KMS-11 (cell line): ENCODE measurements at regions not wholly inside any gene's neighbourhood (a gene's known extent, or its start where the extent isn't known, plus 50 kb on each side); places are given as distances from the start of the nearest gene placed in this dataset.

Experiments used
- H2AFZ ChIP-seq: fragments of 200-600 bp; sonication (generic); 2 replicates; pipeline ENCODE4 v1.6.1; 2016; ENCODE audit warnings: antibody characterized with exemption, mixed run types, low read depth
- H3K27ac ChIP-seq: fragments of 200-600 bp; sonication (generic); 2 replicates; pipeline ENCODE4 v1.6.1; 2016; ENCODE audit warnings: mild to moderate bottlenecking, mixed run types
- H3K27me3 ChIP-seq: fragments of 200-600 bp; sonication (generic); 2 replicates; pipeline ENCODE4 v1.6.1; 2017; ENCODE audit warnings: mild to moderate bottlenecking, low read depth, mixed run types, moderate library complexity; ENCODE audit not compliant: insufficient read depth
- H3K36me3 ChIP-seq: fragments of 200-600 bp; sonication (generic); 2 replicates; pipeline ENCODE4 v1.6.1; 2017; ENCODE audit warnings: mild to moderate bottlenecking, mixed run types; ENCODE audit not compliant: insufficient read depth
- H3K4me1 ChIP-seq: fragments of 200-600 bp; sonication (generic); 2 replicates; pipeline ENCODE4 v1.6.1; 2016; ENCODE audit warnings: mild to moderate bottlenecking, low read depth, mixed run types; ENCODE audit not compliant: poor library complexity, severe bottlenecking
- H3K4me2 ChIP-seq: fragments of 200-600 bp; sonication (generic); 2 replicates; pipeline ENCODE4 v1.7.0; 2016; ENCODE audit warnings: mild to moderate bottlenecking, mixed run types
- H3K4me3 ChIP-seq: fragments of 200-600 bp; sonication (generic); IDR thresholded peaks from 2 replicates; pipeline ENCODE4 v1.6.1; 2017; ENCODE audit warnings: low read depth, low read length, mixed read lengths; ENCODE audit not compliant: insufficient read depth
- H3K79me2 ChIP-seq: fragments of 200-600 bp; sonication (generic); 2 replicates; pipeline ENCODE4 v1.6.1; 2016; ENCODE audit warnings: low read depth, mixed run types; ENCODE audit not compliant: insufficient read depth
- H3K9ac ChIP-seq: fragments of 200-600 bp; sonication (generic); 2 replicates; pipeline ENCODE4 v1.6.1; 2016; ENCODE audit warnings: mild to moderate bottlenecking, mixed run types
- H4K20me1 ChIP-seq: fragments of 200-600 bp; sonication (generic); 2 replicates; pipeline ENCODE4 v1.6.1; 2016; ENCODE audit warnings: mild to moderate bottlenecking, mixed run types; ENCODE audit not compliant: insufficient read depth
- TF ChIP-seq, protein P1 (sequence below): fragments of 200-600 bp; sonication (generic); conservative IDR thresholded peaks from 2 replicates; pipeline ENCODE4 v1.6.1; 2017; ENCODE audit warnings: low read depth, mild to moderate bottlenecking, antibody characterized with exemption, low read length, moderate library complexity, mixed read lengths

DNA sequence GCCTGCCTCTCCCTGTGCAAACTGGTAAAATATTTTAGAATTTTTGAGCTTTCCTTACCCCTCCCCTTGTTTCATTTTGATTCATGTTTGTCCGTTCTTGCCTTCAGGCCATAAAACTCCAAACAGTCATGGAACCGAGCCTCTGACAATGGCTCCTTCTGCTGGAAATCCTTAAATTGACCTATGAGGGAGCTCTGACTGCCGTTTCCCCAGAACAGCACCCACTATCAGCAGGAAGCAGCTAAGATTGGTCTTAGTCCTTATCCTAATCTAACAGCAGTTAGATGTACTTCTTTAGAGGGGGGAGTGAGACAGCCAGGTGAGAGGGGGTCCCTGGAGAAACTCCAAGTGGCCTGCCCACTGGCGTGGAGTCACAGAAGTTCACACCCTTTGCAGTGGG is 106.7 kb downstream of the FAM174A start:
- Histone ChIP-seq H3K4me1 (peaks cover under 1% of the 10 kb centered on the region), H3K4me3 (no peak overlapping the region), H3K36me3 (no peaks in the 10 kb centered on the region), H3K4me2 (no peak overlapping the region), H3K9ac (no peak overlapping the region), H3K79me2 (no peaks in the 10 kb centered on the region), H3K27ac (no peak overlapping the region), H3K27me3 (no peaks in the 10 kb centered on the region), H2AFZ (no peak overlapping the region), H4K20me1 (no peaks in the 10 kb centered on the region)
- TF ChIP-seq, protein P1, sequence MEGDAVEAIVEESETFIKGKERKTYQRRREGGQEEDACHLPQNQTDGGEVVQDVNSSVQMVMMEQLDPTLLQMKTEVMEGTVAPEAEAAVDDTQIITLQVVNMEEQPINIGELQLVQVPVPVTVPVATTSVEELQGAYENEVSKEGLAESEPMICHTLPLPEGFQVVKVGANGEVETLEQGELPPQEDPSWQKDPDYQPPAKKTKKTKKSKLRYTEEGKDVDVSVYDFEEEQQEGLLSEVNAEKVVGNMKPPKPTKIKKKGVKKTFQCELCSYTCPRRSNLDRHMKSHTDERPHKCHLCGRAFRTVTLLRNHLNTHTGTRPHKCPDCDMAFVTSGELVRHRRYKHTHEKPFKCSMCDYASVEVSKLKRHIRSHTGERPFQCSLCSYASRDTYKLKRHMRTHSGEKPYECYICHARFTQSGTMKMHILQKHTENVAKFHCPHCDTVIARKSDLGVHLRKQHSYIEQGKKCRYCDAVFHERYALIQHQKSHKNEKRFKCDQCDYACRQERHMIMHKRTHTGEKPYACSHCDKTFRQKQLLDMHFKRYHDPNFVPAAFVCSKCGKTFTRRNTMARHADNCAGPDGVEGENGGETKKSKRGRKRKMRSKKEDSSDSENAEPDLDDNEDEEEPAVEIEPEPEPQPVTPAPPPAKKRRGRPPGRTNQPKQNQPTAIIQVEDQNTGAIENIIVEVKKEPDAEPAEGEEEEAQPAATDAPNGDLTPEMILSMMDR = no peak

DNA sequence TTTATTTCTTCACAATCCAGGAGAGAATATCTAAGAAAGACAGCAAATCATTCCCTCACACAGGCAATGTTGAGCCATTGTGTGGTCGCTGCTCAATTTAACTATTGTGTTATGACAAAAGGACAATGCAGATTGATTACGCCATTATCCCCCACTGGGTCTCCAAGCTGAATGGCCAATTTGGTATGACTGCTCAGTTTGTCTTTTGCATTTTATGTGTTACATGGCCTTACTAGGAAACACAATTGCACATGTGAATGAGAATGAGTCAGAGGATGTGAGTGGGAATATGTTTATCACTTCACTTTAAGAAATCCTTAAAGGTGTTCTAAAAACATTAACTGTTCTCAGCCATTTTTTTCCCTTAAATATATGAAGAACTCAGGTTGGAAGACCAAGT is 108.3 kb downstream of the FAM174A start:
- H3K27me3 ChIP-seq = no peaks in the 10 kb centered on the region
- no peak overlapping the region for H3K27ac ChIP-seq
- no peak overlapping the region for H3K9ac ChIP-seq
- no peaks in the 10 kb centered on the region for H3K79me2 ChIP-seq
- H3K4me2 ChIP-seq = no peak overlapping the region
- no peaks in the 10 kb centered on the region for H4K20me1 ChIP-seq
- TF ChIP-seq, protein P1 = no peak
- no peak overlapping the region for H3K4me3 ChIP-seq
- peaks cover 15% of the 10 kb centered on the region for H3K4me1 ChIP-seq
- H2AFZ ChIP-seq = no peak overlapping the region
- no peaks in the 10 kb centered on the region for H3K36me3 ChIP-seq

- TF ChIP-seq, protein P1 = no peak
- Histone ChIP-seq H4K20me1 (no peaks in the 10 kb centered on the region), H3K79me2 (no peaks in the 10 kb centered on the region), H3K27me3 (no peaks in the 10 kb centered on the region), H3K4me3 (no peak overlapping the region), H2AFZ (no peak overlapping the region), H3K36me3 (no peaks in the 10 kb centered on the region), H3K27ac (no peak overlapping the region), H3K4me2 (no peak overlapping the region), H3K4me1 (peaks cover 15% of the 10 kb centered on the region), H3K9ac (no peak overlapping the region)
Observed at GRCh38 chr5:100644185-100644584, 109.0 kb downstream of the FAM174A start.

DNA sequence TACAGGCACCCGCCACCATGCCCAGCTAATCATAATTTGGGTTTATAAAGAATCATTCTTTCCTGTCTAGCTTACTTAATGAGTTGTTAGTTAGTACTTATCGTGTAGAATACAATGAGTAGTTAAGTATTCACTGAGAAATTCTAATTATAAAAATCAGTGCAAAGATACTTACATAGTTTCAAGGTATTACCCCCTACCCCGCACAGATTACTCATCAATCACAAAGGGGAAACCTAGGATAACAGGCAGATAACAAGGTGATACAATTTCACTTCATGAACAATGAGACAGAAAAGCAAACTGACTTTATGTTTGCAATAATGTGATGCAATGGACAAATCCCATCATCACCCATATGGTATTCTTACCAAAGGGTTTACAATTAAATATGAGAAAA is 109.6 kb downstream of the FAM174A start:
- H3K79me2 ChIP-seq = no peaks in the 10 kb centered on the region

More for the DNA sequence above, 109.6 kb downstream of the FAM174A start:
- Histone ChIP-seq H3K4me1 (peaks cover 15% of the 10 kb centered on the region), H3K27ac (no peak overlapping the region), H2AFZ (no peak overlapping the region), H3K36me3 (no peaks in the 10 kb centered on the region), H4K20me1 (no peaks in the 10 kb centered on the region), H3K27me3 (no peaks in the 10 kb centered on the region), H3K4me2 (no peak overlapping the region), H3K4me3 (no peak overlapping the region), H3K9ac (no peak overlapping the region)
- TF ChIP-seq, protein P1 = no peak
